ENCODE measurements at regions not wholly inside any gene's neighbourhood (a gene's known extent, or its start where the extent isn't known, plus 50 kb on each side); places are given as distances from the start of the nearest gene placed in this dataset.

DNA sequence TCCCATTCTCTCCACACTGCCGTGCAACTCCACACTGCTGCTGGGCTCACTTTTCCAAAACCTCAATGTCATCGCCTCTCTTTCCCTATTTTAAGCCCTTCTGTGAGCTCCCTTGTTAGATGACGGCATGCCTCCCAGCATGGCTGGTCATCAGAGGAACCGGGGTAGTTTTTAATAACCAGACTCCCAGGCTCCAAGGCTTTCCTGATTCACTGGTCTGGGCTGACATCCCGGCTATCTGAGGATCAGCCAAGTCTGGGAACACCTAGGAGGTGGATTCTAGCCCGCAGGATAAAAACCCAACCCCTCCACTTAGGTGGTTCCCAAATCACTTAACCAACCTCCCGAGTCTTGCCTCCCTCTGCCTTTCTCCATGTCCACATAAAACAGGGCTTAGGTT is 295.4 kb upstream of the FZD8 start (continued):
- TF ChIP-seq, protein P1, sequence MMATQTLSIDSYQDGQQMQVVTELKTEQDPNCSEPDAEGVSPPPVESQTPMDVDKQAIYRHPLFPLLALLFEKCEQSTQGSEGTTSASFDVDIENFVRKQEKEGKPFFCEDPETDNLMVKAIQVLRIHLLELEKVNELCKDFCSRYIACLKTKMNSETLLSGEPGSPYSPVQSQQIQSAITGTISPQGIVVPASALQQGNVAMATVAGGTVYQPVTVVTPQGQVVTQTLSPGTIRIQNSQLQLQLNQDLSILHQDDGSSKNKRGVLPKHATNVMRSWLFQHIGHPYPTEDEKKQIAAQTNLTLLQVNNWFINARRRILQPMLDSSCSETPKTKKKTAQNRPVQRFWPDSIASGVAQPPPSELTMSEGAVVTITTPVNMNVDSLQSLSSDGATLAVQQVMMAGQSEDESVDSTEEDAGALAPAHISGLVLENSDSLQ (IDR thresholded peaks at IDR 0.05), result no peak
- TF ChIP-seq, protein P2, sequence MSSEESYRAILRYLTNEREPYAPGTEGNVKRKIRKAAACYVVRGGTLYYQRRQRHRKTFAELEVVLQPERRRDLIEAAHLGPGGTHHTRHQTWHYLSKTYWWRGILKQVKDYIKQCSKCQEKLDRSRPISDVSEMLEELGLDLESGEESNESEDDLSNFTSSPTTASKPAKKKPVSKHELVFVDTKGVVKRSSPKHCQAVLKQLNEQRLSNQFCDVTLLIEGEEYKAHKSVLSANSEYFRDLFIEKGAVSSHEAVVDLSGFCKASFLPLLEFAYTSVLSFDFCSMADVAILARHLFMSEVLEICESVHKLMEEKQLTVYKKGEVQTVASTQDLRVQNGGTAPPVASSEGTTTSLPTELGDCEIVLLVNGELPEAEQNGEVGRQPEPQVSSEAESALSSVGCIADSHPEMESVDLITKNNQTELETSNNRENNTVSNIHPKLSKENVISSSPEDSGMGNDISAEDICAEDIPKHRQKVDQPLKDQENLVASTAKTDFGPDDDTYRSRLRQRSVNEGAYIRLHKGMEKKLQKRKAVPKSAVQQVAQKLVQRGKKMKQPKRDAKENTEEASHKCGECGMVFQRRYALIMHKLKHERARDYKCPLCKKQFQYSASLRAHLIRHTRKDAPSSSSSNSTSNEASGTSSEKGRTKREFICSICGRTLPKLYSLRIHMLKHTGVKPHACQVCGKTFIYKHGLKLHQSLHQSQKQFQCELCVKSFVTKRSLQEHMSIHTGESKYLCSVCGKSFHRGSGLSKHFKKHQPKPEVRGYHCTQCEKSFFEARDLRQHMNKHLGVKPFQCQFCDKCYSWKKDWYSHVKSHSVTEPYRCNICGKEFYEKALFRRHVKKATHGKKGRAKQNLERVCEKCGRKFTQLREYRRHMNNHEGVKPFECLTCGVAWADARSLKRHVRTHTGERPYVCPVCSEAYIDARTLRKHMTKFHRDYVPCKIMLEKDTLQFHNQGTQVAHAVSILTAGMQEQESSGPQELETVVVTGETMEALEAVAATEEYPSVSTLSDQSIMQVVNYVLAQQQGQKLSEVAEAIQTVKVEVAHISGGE (CRISPR knock-in tag; IDR thresholded peaks at IDR 0.05), result no peak
- TF ChIP-seq, protein P3, sequence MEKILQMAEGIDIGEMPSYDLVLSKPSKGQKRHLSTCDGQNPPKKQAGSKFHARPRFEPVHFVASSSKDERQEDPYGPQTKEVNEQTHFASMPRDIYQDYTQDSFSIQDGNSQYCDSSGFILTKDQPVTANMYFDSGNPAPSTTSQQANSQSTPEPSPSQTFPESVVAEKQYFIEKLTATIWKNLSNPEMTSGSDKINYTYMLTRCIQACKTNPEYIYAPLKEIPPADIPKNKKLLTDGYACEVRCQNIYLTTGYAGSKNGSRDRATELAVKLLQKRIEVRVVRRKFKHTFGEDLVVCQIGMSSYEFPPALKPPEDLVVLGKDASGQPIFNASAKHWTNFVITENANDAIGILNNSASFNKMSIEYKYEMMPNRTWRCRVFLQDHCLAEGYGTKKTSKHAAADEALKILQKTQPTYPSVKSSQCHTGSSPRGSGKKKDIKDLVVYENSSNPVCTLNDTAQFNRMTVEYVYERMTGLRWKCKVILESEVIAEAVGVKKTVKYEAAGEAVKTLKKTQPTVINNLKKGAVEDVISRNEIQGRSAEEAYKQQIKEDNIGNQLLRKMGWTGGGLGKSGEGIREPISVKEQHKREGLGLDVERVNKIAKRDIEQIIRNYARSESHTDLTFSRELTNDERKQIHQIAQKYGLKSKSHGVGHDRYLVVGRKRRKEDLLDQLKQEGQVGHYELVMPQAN (conservative IDR thresholded peaks at IDR 0.05), result no peak

DNA sequence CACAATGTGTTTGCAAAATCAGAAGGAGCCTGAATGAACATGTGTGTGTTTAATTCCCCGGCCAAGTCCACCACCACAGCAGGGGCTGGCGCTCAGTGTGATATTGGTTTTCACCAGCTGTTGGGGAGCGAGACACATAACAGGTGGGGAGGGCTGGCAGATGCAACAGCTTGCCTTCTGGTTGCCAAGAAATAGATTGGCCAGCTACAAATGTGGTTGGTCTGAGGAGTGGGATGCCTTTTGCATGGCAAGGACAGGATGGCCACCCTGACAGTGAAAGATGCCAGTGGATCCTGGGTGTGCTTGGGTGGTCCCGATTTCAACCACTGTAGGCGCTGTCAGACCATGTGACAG is 292.5 kb upstream of the FZD8 start:
- no peak overlapping the region for H3K9ac ChIP-seq (ENCODE audit: control insufficient read depth, insufficient read depth, low read length)
- CTCF ChIA-PET, result interaction anchor here (1.7 kb wide), 1 partner anchor 51 kb away, joined by 4 read pairs; no protein-coding TSS in a partner anchor
- FAIRE-seq (no peak), ATAC-seq (no peak), DNase-seq (ENCODE audit: low read depth, low spot score) (no peak)
- no peak overlapping the region for H2AFZ ChIP-seq (ENCODE audit: control insufficient read depth, low read depth, low read length)
- no peaks in the 10 kb centered on the region for H4K20me1 ChIP-seq (ENCODE audit: control insufficient read depth, insufficient read depth)
- intact Hi-C loops (cut with micrococcal nuclease; ENCODE audit: unreplicated experiment) (no loop called here), in situ Hi-C loops (cut with MboI) (no loop called here)
- SMC1A ChIA-PET (ENCODE audit: uncharacterized antibody, unreplicated experiment), result interaction anchor here (1.0 kb wide), 1 partner anchor 11 kb away, joined by 3 read pairs; no protein-coding TSS in a partner anchor
- POLR2A ChIA-PET, result no interaction called here
- H3K4me1 ChIP-seq (ENCODE audit: control insufficient read depth, insufficient read depth, low read length), result no peaks in the 10 kb centered on the region
- RAD21 ChIA-PET (ENCODE audit: unreplicated experiment), result no interaction called here
- WGBS (ENCODE audit: insufficient coverage, insufficient replicate concordance, low lambda C conversion rate, missing lambda C conversion rate), result 18% methylated on average over 5 of the region's 5 CpGs
- no peak overlapping the region for H3K4me3 ChIP-seq
- H3K27me3 ChIP-seq (replicated peaks in 1 of 2; ENCODE audit: control insufficient read depth in 2 of 2, insufficient read depth in 2 of 2, low read length in 1 of 2), result no peaks in the 10 kb centered on the region
- no peak for TF ChIP-seq TCF3 (IDR thresholded peaks at IDR 0.05; ENCODE audit: borderline replicate concordance, insufficient read depth, low read depth, low read length)
- TF ChIP-seq, protein P4, sequence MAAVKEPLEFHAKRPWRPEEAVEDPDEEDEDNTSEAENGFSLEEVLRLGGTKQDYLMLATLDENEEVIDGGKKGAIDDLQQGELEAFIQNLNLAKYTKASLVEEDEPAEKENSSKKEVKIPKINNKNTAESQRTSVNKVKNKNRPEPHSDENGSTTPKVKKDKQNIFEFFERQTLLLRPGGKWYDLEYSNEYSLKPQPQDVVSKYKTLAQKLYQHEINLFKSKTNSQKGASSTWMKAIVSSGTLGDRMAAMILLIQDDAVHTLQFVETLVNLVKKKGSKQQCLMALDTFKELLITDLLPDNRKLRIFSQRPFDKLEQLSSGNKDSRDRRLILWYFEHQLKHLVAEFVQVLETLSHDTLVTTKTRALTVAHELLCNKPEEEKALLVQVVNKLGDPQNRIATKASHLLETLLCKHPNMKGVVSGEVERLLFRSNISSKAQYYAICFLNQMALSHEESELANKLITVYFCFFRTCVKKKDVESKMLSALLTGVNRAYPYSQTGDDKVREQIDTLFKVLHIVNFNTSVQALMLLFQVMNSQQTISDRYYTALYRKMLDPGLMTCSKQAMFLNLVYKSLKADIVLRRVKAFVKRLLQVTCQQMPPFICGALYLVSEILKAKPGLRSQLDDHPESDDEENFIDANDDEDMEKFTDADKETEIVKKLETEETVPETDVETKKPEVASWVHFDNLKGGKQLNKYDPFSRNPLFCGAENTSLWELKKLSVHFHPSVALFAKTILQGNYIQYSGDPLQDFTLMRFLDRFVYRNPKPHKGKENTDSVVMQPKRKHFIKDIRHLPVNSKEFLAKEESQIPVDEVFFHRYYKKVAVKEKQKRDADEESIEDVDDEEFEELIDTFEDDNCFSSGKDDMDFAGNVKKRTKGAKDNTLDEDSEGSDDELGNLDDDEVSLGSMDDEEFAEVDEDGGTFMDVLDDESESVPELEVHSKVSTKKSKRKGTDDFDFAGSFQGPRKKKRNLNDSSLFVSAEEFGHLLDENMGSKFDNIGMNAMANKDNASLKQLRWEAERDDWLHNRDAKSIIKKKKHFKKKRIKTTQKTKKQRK (IDR thresholded peaks at IDR 0.05; ENCODE audit: low read depth, low read length), result no peak
- H3K9me3 ChIP-seq (replicated peaks; ENCODE audit: control insufficient read depth, insufficient read depth, low read length), result no peaks in the 10 kb centered on the region
- H3K79me2 ChIP-seq (ENCODE audit: control insufficient read depth, insufficient read depth, low read length), result no peaks in the 10 kb centered on the region
- H3K4me2 ChIP-seq (ENCODE audit: control insufficient read depth, insufficient read depth), result no peak overlapping the region
- no TSS peak for BruUV-seq (replicated peaks)
- H3K27ac ChIP-seq (ENCODE audit: control insufficient read depth, insufficient read depth), result no peak overlapping the region
- H3K36me3 ChIP-seq (ENCODE audit: control insufficient read depth in 2 of 2, insufficient read depth in 2 of 2, low read length in 1 of 2), result no peaks in the 10 kb centered on the region
